Skeletal muscle cell (primary cell): ENCODE measurements at regions not wholly inside any gene's neighbourhood (a gene's known extent, or its start where the extent isn't known, plus 50 kb on each side); places are given as distances from the start of the nearest gene placed in this dataset.
A peak's percentile ranks its signal among the peaks of the same experiment; 100 is the strongest.

Experiments used
- DNase-seq: peaks from one replicate; pipeline ENCODE4 v3.0.0-alpha.2; 2010; ENCODE audit warnings: low read depth
- H3K4me3 ChIP-seq: 2 replicates; pipeline ENCODE4 v1.5.1; 2011; ENCODE audit warnings: low read depth, mild to moderate bottlenecking, control low read depth, low read length, moderate library complexity

- DNase-seq, result no peak
- H3K4me3 ChIP-seq, result no peak overlapping the region
Measured at GRCh38 chr6:94041945-94042709, 622.8 kb upstream of the EPHA7 start.

DNA sequence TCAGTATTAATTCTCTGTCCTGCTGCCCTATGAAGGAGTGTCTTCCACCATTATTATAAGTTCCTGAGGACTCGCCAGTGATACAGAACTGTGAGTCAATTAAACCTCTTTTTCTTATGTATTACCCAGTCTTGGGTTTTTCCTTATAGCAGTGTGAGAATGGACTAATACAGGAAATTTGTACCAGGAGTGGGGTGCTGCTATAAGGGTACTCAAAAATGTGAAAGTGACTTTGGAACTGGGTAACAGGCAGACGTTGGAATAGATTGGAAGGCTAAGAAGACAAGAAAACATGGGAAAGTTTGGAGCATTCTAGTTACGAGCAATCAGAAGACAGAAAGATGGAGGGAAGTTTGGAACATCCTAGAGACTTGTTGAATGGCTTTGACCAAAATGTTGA, 616.7 kb upstream of the EPHA7 start:
- DNase-seq, result no peak
- no peak overlapping the region for H3K4me3 ChIP-seq

GRCh38 chr6:94027374-94027773, 608.0 kb upstream of the EPHA7 start:
- DNase-seq, result no peak
- H3K4me3 ChIP-seq, result no peak overlapping the region

- H3K4me3 ChIP-seq, result no peak overlapping the region
- DNase-seq, result no peak
Measured at GRCh38 chr6:94026575-94026974, 607.2 kb upstream of the EPHA7 start.

GRCh38 chr6:94005835-94006234, 586.5 kb upstream of the EPHA7 start:
- H3K4me3 ChIP-seq, result no peak overlapping the region
- no peak for DNase-seq

DNA sequence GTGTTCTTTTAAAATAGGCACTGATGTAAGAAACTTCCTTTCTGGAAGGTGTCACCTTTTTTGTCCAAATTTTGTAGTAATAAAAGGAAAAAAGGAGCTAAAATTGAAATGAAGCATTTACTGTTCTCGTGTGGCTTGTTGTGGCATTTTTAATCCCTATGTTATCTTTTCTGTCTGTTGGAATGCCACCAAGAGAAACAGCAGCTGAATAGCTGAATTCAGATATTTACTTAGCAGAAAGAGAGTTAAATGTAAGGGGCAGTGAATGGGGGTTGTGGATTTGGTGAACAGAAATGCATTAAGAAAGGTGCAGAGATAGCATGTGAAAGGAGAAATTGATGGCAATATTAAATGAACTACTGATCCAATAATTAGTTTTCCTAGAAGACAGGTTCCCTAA, 573.6 kb upstream of the EPHA7 start:
- no peak overlapping the region for H3K4me3 ChIP-seq
- DNase-seq, result no peak

- no peak overlapping the region for H3K4me3 ChIP-seq
- no peak for DNase-seq
Measured at GRCh38 chr6:93989630-93990029, 570.3 kb upstream of the EPHA7 start.

- no peak for DNase-seq
- H3K4me3 ChIP-seq, result no peak overlapping the region
Measured at GRCh38 chr6:93985953-93986352, 566.6 kb upstream of the EPHA7 start.

GRCh38 chr6:93975159-93975558, 555.8 kb upstream of the EPHA7 start:
- no peak overlapping the region for H3K4me3 ChIP-seq
- DNase-seq, result no peak

DNA sequence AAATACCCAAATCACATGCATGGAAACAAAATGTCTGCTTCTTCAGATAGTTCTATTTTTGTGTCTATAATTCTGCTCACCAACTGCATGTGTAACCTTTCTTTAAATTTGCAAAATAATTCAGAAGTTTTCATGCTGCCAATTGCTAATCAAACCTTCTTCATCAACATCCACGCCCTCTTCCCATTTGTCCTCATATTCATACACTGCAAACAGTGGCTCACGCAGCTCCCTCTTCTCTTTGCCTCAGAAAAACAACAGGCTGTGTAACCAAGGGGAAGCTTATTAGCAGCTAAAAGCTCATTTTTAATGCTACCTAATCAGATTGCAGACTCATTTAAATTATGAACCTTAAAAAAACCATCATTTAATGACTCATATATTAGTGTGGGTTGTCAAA, 555.0 kb upstream of the EPHA7 start:
- no peak for DNase-seq

DNA sequence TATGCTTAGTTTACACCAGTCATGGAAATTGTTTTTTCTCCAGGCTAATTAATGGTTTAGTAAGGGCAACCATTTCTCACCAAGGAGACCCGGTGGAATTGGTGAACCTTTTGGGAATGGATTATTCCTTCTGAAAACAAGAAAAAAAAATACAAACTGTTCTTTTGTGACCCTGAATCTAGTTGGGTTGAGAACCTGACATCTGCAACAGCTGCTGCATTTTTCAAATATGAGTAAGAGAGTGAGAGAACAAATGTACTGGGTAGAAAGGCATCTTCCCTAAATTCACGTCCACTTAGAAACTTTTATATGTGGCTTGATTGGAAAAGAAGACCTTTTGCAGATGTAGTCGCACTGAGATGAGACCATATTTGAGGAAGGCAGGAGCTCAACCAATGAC, 553.4 kb upstream of the EPHA7 start:
- no peak overlapping the region for H3K4me3 ChIP-seq
- DNase-seq, result peak; percentile 13

More for the DNA sequence above, 555.0 kb upstream of the EPHA7 start:
- no peak overlapping the region for H3K4me3 ChIP-seq

- H3K4me3 ChIP-seq, result no peak overlapping the region
- no peak for DNase-seq
Measured at GRCh38 chr6:93970684-93971083, 551.3 kb upstream of the EPHA7 start.

DNA sequence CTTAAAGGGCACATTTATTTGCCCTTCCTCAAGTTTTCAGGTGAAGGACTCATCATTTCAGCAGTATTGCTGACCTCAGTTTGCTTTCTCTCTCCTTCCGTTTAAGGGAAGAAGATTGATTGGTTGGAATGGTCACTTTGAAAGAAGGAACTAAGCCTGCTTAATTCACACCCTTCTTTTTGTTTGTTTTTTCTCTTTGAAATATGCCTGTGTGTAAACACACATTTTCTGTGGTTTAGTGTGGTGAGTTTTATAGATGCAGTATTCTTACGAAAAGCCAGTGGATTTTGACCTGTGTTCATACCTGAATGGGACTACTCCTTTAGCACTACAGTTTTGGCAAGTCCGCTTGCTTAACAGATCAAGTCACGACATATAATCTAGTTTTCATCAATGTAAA, 548.8 kb upstream of the EPHA7 start:
- H3K4me3 ChIP-seq, result no peak overlapping the region
- no peak for DNase-seq

DNA sequence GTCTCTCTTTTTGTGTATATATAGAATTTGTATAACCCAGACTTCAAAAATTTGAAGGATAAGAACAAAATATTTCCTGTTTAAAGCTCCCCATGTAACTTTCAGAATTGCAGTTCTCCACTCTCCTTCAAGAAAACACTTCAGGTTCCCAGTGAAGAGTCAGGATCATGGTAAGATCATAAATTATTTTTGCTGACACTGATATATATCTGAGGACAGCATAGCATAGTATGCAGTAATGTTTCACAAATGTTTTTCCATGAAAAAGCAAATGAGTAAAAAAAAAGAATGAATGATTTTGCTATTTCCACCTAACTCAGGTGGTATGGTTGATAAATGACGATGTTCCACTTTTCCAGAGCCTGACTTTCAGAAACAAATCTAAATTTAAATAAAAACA, 545.6 kb upstream of the EPHA7 start:
- H3K4me3 ChIP-seq, result no peak overlapping the region
- no peak for DNase-seq

DNA sequence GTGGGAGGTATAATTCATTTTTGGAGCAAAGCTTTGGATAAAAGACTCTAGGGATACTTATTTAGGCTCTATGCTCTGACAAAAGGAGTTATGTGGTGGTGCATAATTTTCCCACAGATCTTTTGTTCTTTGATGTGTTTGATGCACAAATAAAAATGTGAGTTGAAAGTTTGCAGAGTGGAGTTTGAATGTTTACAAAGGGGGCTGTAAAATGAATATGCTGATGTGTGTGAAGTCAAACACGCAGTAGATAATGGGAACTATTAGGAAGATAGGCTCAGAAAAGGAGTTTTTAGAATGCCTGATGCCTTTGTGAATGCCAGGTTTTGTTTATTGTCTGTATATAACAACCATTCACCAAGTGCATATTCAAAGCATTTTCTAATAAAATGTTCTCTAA, 545.0 kb upstream of the EPHA7 start:
- DNase-seq, result no peak
- H3K4me3 ChIP-seq, result no peak overlapping the region

GRCh38 chr6:93962566-93962965, 543.2 kb upstream of the EPHA7 start:
- no peak for DNase-seq
- no peak overlapping the region for H3K4me3 ChIP-seq

DNA sequence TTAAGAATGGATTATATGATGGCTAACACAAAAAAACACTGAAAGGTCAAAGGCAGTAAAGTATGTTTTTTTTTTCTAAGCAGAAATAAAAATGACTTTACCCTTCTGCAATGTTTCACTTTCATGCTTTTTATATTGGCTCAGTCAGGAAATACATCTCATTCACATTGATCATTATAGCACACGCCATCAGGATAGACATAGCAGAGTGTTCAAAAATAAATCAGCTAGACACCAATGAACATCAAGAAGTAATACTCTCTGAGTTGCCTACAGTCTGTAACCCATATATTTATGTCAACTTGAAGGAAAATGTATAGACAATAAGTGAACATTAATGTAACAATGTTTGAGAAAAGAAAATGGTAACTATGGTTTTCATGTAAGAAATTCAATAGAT, 535.2 kb upstream of the EPHA7 start:
- no peak overlapping the region for H3K4me3 ChIP-seq
- no peak for DNase-seq

GRCh38 chr6:93943661-93944060, 524.3 kb upstream of the EPHA7 start:
- no peak overlapping the region for H3K4me3 ChIP-seq
- DNase-seq, result no peak

- DNase-seq, result no peak
- H3K4me3 ChIP-seq, result no peak overlapping the region
Measured at GRCh38 chr6:93940381-93940780, 521.0 kb upstream of the EPHA7 start.

- no peak for DNase-seq
- no peak overlapping the region for H3K4me3 ChIP-seq
Measured at GRCh38 chr6:93932175-93932574, 512.8 kb upstream of the EPHA7 start.

- H3K4me3 ChIP-seq, result no peak overlapping the region
- no peak for DNase-seq
Measured at GRCh38 chr6:93927731-93928130, 508.4 kb upstream of the EPHA7 start.

DNA sequence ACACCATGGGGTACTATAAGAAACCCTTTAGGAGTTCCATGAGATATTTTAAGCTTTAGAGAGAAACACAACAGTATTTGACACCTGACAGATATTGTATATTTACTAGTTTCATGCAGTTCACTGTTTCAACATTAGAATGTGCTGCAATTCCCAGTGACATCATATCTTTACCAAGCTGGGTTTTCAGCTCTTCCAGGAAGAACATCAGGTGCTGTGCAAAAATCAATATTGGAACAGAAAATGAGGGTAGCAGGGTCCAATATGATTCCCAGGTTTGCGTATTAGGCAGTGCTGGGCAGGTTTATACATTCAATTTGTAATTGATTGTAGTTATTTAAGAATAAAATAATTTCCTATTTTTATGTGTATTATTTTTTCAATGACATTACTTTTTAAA, 500.0 kb upstream of the EPHA7 start:
- no peak overlapping the region for H3K4me3 ChIP-seq

More for the DNA sequence above, 500.0 kb upstream of the EPHA7 start:
- DNase-seq, result no peak
